ENCODE measurements at regions not wholly inside any gene's neighbourhood (a gene's known extent, or its start where the extent isn't known, plus 50 kb on each side); places are given as distances from the start of the nearest gene placed in this dataset.

GRCh38 chrX:74138943-74139342 is 165.0 kb upstream of the ZCCHC13 start:
- TF ChIP-seq FOS (IDR thresholded peaks at IDR 0.05; ENCODE audit: low read depth, low read length) (no peak), RAD21 (IDR thresholded peaks at IDR 0.05; ENCODE audit: low read length) (no peak), RCOR1 (IDR thresholded peaks at IDR 0.05; ENCODE audit: insufficient replicate concordance, low read length) (no peak), BHLHE40 (IDR thresholded peaks at IDR 0.05; ENCODE audit: low read depth, low read length) (no peak), ELK1 (IDR thresholded peaks at IDR 0.05; ENCODE audit: borderline replicate concordance, low read depth, low read length) (no peak), RFX5 (IDR thresholded peaks at IDR 0.05; ENCODE audit: low read depth, low read length) (no peak), MAZ (IDR thresholded peaks at IDR 0.05; ENCODE audit: borderline replicate concordance, low read depth, low read length) (no peak), USF2 (IDR thresholded peaks at IDR 0.05; ENCODE audit: low read depth, low read length) (no peak), CHD1 (IDR thresholded peaks at IDR 0.05; ENCODE audit: low read depth, low read length) (no peak), MXI1 (IDR thresholded peaks at IDR 0.05; ENCODE audit: borderline replicate concordance, low read depth, low read length) (no peak), NFE2L2 (IDR thresholded peaks at IDR 0.05; ENCODE audit: low read depth, low read length) (no peak), POLR2A (IDR thresholded peaks at IDR 0.05; ENCODE audit: low read depth, low read length) (no peak), MAFK (IDR thresholded peaks at IDR 0.05; ENCODE audit: low read depth, low read length) (no peak), SMC3 (IDR thresholded peaks at IDR 0.05; ENCODE audit: low read depth, low read length) (no peak), CEBPB (IDR thresholded peaks at IDR 0.05; ENCODE audit: low read depth, low read length) (no peak)
- no TSS peak for BruUV-seq (replicated peaks)
- no peak overlapping the region for H2BK15ac ChIP-seq (ENCODE audit: low read depth, low read length)
- intact Hi-C loops (cut with micrococcal nuclease) (no loop called here), in situ Hi-C loops (cut with MboI; ENCODE audit: low sequenced_read_pairs) (no loop called here), dilution Hi-C loops (cut with HindIII; ENCODE audit: low sequenced_read_pairs, unreplicated experiment) (no loop called here)
- H3K4me3 ChIP-seq (ENCODE audit: insufficient read depth, low read depth, low read length), result no peak overlapping the region
- no peak overlapping the region for H2AK9ac ChIP-seq (replicated peaks; ENCODE audit: low read depth, low read length, poor library complexity)
- no peak overlapping the region for H4K5ac ChIP-seq (ENCODE audit: low read depth, low read length)
- H3K4ac ChIP-seq (ENCODE audit: low read depth, low read length), result no peak overlapping the region
- no peaks in the 10 kb centered on the region for H3K9me1 ChIP-seq (ENCODE audit: insufficient read depth, low read length)
- H3K9ac ChIP-seq (ENCODE audit: low read depth, low read length), result no peak overlapping the region
- no peak overlapping the region for H2AK5ac ChIP-seq (ENCODE audit: low read depth, low read length)
- no peak overlapping the region for H4K91ac ChIP-seq (ENCODE audit: insufficient read depth, low read depth, low read length)
- H3K4me2 ChIP-seq (ENCODE audit: low read depth, low read length), result no peak overlapping the region
- H2BK5ac ChIP-seq (ENCODE audit: low read depth, low read length, poor library complexity, severe bottlenecking), result no peak overlapping the region
- ChIA-PET CTCF (no interaction called here), POLR2A (ENCODE audit: unreplicated experiment) (no interaction called here)
- no peak for DNase-seq
- no peak for ATAC-seq (ENCODE audit: low read depth)
- no peak overlapping the region for H2BK120ac ChIP-seq (ENCODE audit: low read depth, low read length)
- no peaks in the 10 kb centered on the region for H3K27me3 ChIP-seq (ENCODE audit: control insufficient read depth, insufficient read depth, low read length)
- no peak overlapping the region for H4K8ac ChIP-seq (ENCODE audit: low read depth in 2 of 2, low read length in 2 of 2)
- no peaks in the 10 kb centered on the region for H3K9me3 ChIP-seq (ENCODE audit: control insufficient read depth, insufficient read depth, low read length)
- no peak overlapping the region for H2AFZ ChIP-seq (replicated peaks; ENCODE audit: low read length, poor library complexity)
- no peak overlapping the region for H3K56ac ChIP-seq (ENCODE audit: extremely low read depth, insufficient read depth, low read length)
- no peak overlapping the region for H3K14ac ChIP-seq (replicated peaks; ENCODE audit: low read depth, low read length)
- H3K18ac ChIP-seq (ENCODE audit: low read depth, low read length), result no peak overlapping the region
- no peaks in the 10 kb centered on the region for H3K79me1 ChIP-seq (ENCODE audit: low read depth in 1 of 2, low read length in 2 of 2)
- H2BK20ac ChIP-seq (ENCODE audit: low read depth, low read length), result no peak overlapping the region
- H3K23ac ChIP-seq (ENCODE audit: low read depth, low read length), result no peak overlapping the region
- H3K36me3 ChIP-seq (ENCODE audit: control insufficient read depth, insufficient read depth, low read length), result no peaks in the 10 kb centered on the region
- no peaks in the 10 kb centered on the region for H3K4me1 ChIP-seq (ENCODE audit: control insufficient read depth, insufficient read depth, low read length)
- no peaks in the 10 kb centered on the region for H4K20me1 ChIP-seq (ENCODE audit: insufficient read depth, low read length)
- no peak overlapping the region for H3K27ac ChIP-seq (ENCODE audit: insufficient read depth, low read length)

All from IMR-90 (cell line).